WTC11 (cell line): ENCODE measurements at regions not wholly inside any gene's neighbourhood (a gene's known extent, or its start where the extent isn't known, plus 50 kb on each side); places are given as distances from the start of the nearest gene placed in this dataset.

Experiments
- ATAC-seq: fragments of 200-7000 bp; cut with Tn5 transposase; 2 replicates; pipeline ENCODE4 v1.10.0; 2021; ENCODE audit warnings: mild to moderate bottlenecking, moderate library complexity
- CTCF ChIA-PET: fragments of 300-600 bp; sonication (Branson Sonifier 250); formaldehyde crosslinking; loops from one replicate; lab custom pipeline; 2021; ENCODE audit warnings: antibody characterized with exemption; lab: Charles Lee
- POLR2A ChIA-PET: fragments of 350-600 bp; sonication (Branson Sonifier 250); formaldehyde crosslinking; loops from one replicate; lab custom pipeline; 2021; ENCODE audit warnings: antibody characterized with exemption; lab: Charles Lee
- DNase-seq: peaks from one replicate; pipeline ENCODE4 v3.0.0; 2021; ENCODE audit warnings: low spot score
- H3K27ac Mint-ChIP-seq: 2 replicates; pipeline ENCODE4 v1.8.0; 2021; ENCODE audit warnings: mixed read lengths
- H3K27me3 Mint-ChIP-seq: 2 replicates; pipeline ENCODE4 v1.8.0; 2021; ENCODE audit warnings: low read depth, mild to moderate bottlenecking, moderate library complexity, mixed read lengths
- H3K36me3 Mint-ChIP-seq: 2 replicates; pipeline ENCODE4 v1.8.0; 2021; ENCODE audit warnings: mixed read lengths
- H3K4me1 Mint-ChIP-seq: 2 replicates; pipeline ENCODE4 v1.8.0; 2022; ENCODE audit warnings: mixed read lengths
- H3K4me3 Mint-ChIP-seq: 2 replicates; pipeline ENCODE4 v1.8.0; 2021; ENCODE audit warnings: mild to moderate bottlenecking, moderate library complexity, mixed read lengths
- H3K9me3 Mint-ChIP-seq: 2 replicates; pipeline ENCODE4 v1.8.0; 2021; ENCODE audit warnings: mixed read lengths
- CBFB ChIP-seq: sonication (generic); formaldehyde crosslinking; IDR thresholded peaks from 2 replicates; pipeline ENCODE4 v1.8.1; 2022; ENCODE audit warnings: mild to moderate bottlenecking, low read depth, missing genetic modification reagents
- CREM ChIP-seq: sonication (generic); formaldehyde crosslinking; IDR thresholded peaks from 2 replicates; pipeline ENCODE4 v1.8.1; 2022; ENCODE audit warnings: mild to moderate bottlenecking, missing genetic modification reagents, moderate library complexity
- E2F5 ChIP-seq: sonication (generic); formaldehyde crosslinking; IDR thresholded peaks from 2 replicates; pipeline ENCODE4 v1.8.1; 2022; ENCODE audit warnings: mild to moderate bottlenecking, moderate library complexity, missing genetic modification reagents
- FOXK1 ChIP-seq: sonication (generic); formaldehyde crosslinking; IDR thresholded peaks from 2 replicates; pipeline ENCODE4 v1.8.0; 2022; ENCODE audit warnings: mild to moderate bottlenecking, moderate library complexity, missing genetic modification reagents
- FOXP1 ChIP-seq: sonication (generic); formaldehyde crosslinking; IDR thresholded peaks from 2 replicates; pipeline ENCODE4 v1.8.0; 2022; ENCODE audit warnings: missing genetic modification reagents, mild to moderate bottlenecking, moderate library complexity, borderline replicate concordance
- GRHL2 ChIP-seq: fragments of 250-450 bp; sonication (Bioruptor Pico); IDR thresholded peaks from 2 replicates; pipeline ENCODE4 v1.8.0; 2022; ENCODE audit warnings: mild to moderate bottlenecking, moderate library complexity; ENCODE audit not compliant: insufficient replicate concordance, severe bottlenecking
- NFYB ChIP-seq: sonication (generic); formaldehyde crosslinking; conservative IDR thresholded peaks from 2 replicates; pipeline ENCODE4 v1.8.0; 2022; ENCODE audit warnings: low read depth, missing genetic modification reagents
- PREB ChIP-seq: sonication (generic); formaldehyde crosslinking; IDR thresholded peaks from 2 replicates; pipeline ENCODE4 v1.8.1; 2022; ENCODE audit warnings: mild to moderate bottlenecking, missing genetic modification reagents, moderate library complexity, borderline replicate concordance
- PRRX2 ChIP-seq: fragments of 250-450 bp; sonication (Bioruptor Pico); IDR thresholded peaks from 2 replicates; pipeline ENCODE4 v1.8.0; 2021; ENCODE audit warnings: mild to moderate bottlenecking
- SMAD3 ChIP-seq: sonication (generic); formaldehyde crosslinking; IDR thresholded peaks from 2 replicates; pipeline ENCODE4 v1.8.0; 2022; ENCODE audit warnings: missing genetic modification reagents, mild to moderate bottlenecking, borderline replicate concordance
- SP1 ChIP-seq: sonication (generic); formaldehyde crosslinking; conservative IDR thresholded peaks from 2 replicates; pipeline ENCODE4 v1.8.1; 2022; ENCODE audit warnings: missing genetic modification reagents
- TEAD1 ChIP-seq: sonication (generic); formaldehyde crosslinking; IDR thresholded peaks from 2 replicates; pipeline ENCODE4 v1.8.0; 2022; ENCODE audit warnings: mild to moderate bottlenecking, missing genetic modification reagents
- USF1 ChIP-seq: sonication (generic); formaldehyde crosslinking; IDR thresholded peaks from 2 replicates; pipeline ENCODE4 v1.8.0; 2022; ENCODE audit warnings: mild to moderate bottlenecking, missing genetic modification reagents
- ZNF232 ChIP-seq: sonication (generic); formaldehyde crosslinking; IDR thresholded peaks from 2 replicates; pipeline ENCODE4 v1.8.0; 2022; ENCODE audit warnings: mild to moderate bottlenecking, missing genetic modification reagents
- ZSCAN18 ChIP-seq: fragments of 250-450 bp; sonication (Bioruptor Pico); IDR thresholded peaks from 2 replicates; pipeline ENCODE4 v2.1.2; 2022; ENCODE audit warnings: mild to moderate bottlenecking, moderate library complexity
- TF ChIP-seq, protein P1 (sequence below): sonication (generic); formaldehyde crosslinking; IDR thresholded peaks from 2 replicates; pipeline ENCODE4 v1.8.1; 2023; ENCODE audit warnings: mild to moderate bottlenecking, missing genetic modification reagents, moderate library complexity
- TF ChIP-seq, protein P2 (sequence below): fragments of 250-450 bp; sonication (Bioruptor Pico); IDR thresholded peaks from 2 replicates; pipeline ENCODE4 v1.9.0; 2021; ENCODE audit warnings: mild to moderate bottlenecking
- TF ChIP-seq, protein P3 (sequence below): sonication (generic); formaldehyde crosslinking; IDR thresholded peaks from 2 replicates; pipeline ENCODE4 v1.8.1; 2022; ENCODE audit warnings: missing genetic modification reagents, borderline replicate concordance

GRCh38 chr5:174210596-174211276 is 165.2 kb downstream of the NSG2 start:
- no peak for DNase-seq
- TF ChIP-seq NFYB (CRISPR knock-in tag) (no peak), FOXP1 (CRISPR knock-in tag) (no peak), SMAD3 (CRISPR knock-in tag) (no peak), PREB (CRISPR knock-in tag) (no peak), USF1 (no peak), CREM (no peak)
- TF ChIP-seq, protein P1, sequence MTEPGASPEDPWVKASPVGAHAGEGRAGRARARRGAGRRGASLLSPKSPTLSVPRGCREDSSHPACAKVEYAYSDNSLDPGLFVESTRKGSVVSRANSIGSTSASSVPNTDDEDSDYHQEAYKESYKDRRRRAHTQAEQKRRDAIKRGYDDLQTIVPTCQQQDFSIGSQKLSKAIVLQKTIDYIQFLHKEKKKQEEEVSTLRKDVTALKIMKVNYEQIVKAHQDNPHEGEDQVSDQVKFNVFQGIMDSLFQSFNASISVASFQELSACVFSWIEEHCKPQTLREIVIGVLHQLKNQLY (CRISPR knock-in tag), result no peak
- TF ChIP-seq, protein P2, sequence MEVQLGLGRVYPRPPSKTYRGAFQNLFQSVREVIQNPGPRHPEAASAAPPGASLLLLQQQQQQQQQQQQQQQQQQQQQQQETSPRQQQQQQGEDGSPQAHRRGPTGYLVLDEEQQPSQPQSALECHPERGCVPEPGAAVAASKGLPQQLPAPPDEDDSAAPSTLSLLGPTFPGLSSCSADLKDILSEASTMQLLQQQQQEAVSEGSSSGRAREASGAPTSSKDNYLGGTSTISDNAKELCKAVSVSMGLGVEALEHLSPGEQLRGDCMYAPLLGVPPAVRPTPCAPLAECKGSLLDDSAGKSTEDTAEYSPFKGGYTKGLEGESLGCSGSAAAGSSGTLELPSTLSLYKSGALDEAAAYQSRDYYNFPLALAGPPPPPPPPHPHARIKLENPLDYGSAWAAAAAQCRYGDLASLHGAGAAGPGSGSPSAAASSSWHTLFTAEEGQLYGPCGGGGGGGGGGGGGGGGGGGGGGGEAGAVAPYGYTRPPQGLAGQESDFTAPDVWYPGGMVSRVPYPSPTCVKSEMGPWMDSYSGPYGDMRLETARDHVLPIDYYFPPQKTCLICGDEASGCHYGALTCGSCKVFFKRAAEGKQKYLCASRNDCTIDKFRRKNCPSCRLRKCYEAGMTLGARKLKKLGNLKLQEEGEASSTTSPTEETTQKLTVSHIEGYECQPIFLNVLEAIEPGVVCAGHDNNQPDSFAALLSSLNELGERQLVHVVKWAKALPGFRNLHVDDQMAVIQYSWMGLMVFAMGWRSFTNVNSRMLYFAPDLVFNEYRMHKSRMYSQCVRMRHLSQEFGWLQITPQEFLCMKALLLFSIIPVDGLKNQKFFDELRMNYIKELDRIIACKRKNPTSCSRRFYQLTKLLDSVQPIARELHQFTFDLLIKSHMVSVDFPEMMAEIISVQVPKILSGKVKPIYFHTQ, result no peak
- ChIA-PET POLR2A (no interaction called here), CTCF (interaction anchor here (0.8 to 1.3 kb wide), 2 partner anchors 107 to 165 kb away, joined by 3 to 5 read pairs; partner anchors contain the start of gene NSG2)
- H3K36me3 Mint-ChIP-seq, result no peaks in the 10 kb centered on the region
- no peaks in the 10 kb centered on the region; the same call in 1 of the 2 replicates for H3K27me3 Mint-ChIP-seq
- H3K9me3 Mint-ChIP-seq, result peaks cover 4% of the 10 kb centered on the region
- no peak overlapping the region for H3K4me3 Mint-ChIP-seq
- no peak overlapping the region; the same call in 1 of the 2 replicates for H3K27ac Mint-ChIP-seq
- ATAC-seq, result no peak
- peaks cover 11% of the 10 kb centered on the region for H3K4me1 Mint-ChIP-seq

DNA sequence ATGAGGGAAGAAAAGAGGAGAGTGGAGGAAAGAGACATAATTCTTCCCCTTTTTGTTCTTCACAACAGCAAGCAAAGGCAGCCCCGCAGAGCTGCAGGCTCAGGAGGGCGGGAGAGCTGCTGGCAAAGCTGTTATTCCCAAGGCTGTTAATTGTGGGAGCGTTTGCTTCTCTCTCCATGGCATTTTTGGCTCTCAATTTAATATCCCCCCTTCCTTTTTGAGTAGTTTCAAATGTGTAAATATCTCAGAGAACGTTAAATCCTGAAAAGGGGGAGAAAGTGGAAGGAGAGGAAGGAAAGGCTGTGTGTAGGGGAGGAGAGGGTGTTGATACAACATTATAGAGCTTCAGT is 165.7 kb downstream of the NSG2 start:
- ATAC-seq, result no peak
- POLR2A ChIA-PET, result no interaction called here
- peaks cover 11% of the 10 kb centered on the region for H3K4me1 Mint-ChIP-seq
- CTCF ChIA-PET, result interaction anchor here (0.8 to 1.3 kb wide), 2 partner anchors 106 to 165 kb away, joined by 3 to 5 read pairs; partner anchors contain the start of gene NSG2
- DNase-seq, result no peak
- peaks cover 4% of the 10 kb centered on the region for H3K9me3 Mint-ChIP-seq
- H3K36me3 Mint-ChIP-seq, result no peaks in the 10 kb centered on the region
- TF ChIP-seq E2F5, result no peak
- no peak for TF ChIP-seq PRRX2 (CRISPR knock-in tag)
- TF ChIP-seq SP1 (CRISPR knock-in tag), result no peak
- TF ChIP-seq FOXP1 (CRISPR knock-in tag), result no peak
- TF ChIP-seq ZNF232 (CRISPR knock-in tag), result no peak
- TF ChIP-seq, protein P3, sequence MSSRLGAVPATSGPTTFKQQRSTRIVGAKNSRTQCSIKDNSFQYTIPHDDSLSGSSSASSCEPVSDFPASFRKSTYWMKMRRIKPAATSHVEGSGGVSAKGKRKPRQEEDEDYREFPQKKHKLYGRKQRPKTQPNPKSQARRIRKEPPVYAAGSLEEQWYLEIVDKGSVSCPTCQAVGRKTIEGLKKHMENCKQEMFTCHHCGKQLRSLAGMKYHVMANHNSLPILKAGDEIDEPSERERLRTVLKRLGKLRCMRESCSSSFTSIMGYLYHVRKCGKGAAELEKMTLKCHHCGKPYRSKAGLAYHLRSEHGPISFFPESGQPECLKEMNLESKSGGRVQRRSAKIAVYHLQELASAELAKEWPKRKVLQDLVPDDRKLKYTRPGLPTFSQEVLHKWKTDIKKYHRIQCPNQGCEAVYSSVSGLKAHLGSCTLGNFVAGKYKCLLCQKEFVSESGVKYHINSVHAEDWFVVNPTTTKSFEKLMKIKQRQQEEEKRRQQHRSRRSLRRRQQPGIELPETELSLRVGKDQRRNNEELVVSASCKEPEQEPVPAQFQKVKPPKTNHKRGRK (CRISPR knock-in tag), result no peak
- no peak for TF ChIP-seq TEAD1 (CRISPR knock-in tag)
- TF ChIP-seq FOXK1 (CRISPR knock-in tag), result no peak
- no peak for TF ChIP-seq ZSCAN18 (CRISPR knock-in tag)
- TF ChIP-seq GRHL2 (CRISPR knock-in tag), result no peak
- no peak for TF ChIP-seq CBFB (CRISPR knock-in tag)
- TF ChIP-seq, all 79 proteins: peak for 0
- Mint-ChIP-seq H3K27ac (no peak overlapping the region), H3K27me3 (no peaks in the 10 kb centered on the region; the same call in 1 of the 2 replicates), H3K4me3 (no peak overlapping the region)
